ENCODE measurements at regions not wholly inside any gene's neighbourhood (a gene's known extent, or its start where the extent isn't known, plus 50 kb on each side); places are given as distances from the start of the nearest gene placed in this dataset.

DNA sequence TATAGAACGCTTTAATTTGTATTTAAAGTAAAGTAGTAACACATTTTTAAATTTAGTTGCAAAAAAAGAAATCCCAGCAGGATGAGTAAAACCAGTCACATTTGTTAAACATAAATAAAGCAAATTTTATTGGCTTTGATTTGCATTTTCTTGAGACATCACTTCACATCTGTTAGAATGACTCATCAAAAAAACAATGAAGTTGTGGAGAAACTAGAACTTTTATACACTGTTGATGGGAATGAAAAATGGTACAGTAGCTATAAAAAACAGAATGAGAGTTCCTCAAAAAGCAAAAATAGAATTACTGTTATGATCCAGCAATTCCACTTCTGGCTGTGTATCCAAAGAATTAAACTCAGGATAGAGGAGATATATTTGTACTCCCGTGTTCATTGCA, 454.0 kb upstream of the KLHL4 start:
- TF ChIP-seq POLR2AphosphoS5 (IDR thresholded peaks at IDR 0.05), result no peak
- TF ChIP-seq, protein P1, sequence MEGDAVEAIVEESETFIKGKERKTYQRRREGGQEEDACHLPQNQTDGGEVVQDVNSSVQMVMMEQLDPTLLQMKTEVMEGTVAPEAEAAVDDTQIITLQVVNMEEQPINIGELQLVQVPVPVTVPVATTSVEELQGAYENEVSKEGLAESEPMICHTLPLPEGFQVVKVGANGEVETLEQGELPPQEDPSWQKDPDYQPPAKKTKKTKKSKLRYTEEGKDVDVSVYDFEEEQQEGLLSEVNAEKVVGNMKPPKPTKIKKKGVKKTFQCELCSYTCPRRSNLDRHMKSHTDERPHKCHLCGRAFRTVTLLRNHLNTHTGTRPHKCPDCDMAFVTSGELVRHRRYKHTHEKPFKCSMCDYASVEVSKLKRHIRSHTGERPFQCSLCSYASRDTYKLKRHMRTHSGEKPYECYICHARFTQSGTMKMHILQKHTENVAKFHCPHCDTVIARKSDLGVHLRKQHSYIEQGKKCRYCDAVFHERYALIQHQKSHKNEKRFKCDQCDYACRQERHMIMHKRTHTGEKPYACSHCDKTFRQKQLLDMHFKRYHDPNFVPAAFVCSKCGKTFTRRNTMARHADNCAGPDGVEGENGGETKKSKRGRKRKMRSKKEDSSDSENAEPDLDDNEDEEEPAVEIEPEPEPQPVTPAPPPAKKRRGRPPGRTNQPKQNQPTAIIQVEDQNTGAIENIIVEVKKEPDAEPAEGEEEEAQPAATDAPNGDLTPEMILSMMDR (IDR thresholded peaks at IDR 0.05), result no peak

Data from breast epithelium (tissue), 3 donors.